Cardiac muscle cell (in vitro differentiated cells and primary cell): ENCODE measurements at regions not wholly inside any gene's neighbourhood (a gene's known extent, or its start where the extent isn't known, plus 50 kb on each side); places are given as distances from the start of the nearest gene placed in this dataset.

ENCODE experiments used
- DNase-seq, 2 donors: peaks; one replicate each; pipeline versions ENCODE4 v3.0.0 to v3.0.0-alpha.2; 2010 to 2017; ENCODE audit warnings: low read depth in 1 of 2, low spot score in 1 of 2
- H3K27ac ChIP-seq: fragments of 200-600 bp; sonication (generic); 2 replicates; pipeline ENCODE4 v1.5.1; 2016
- H3K27me3 ChIP-seq: fragments of 200-600 bp; sonication (generic); 2 replicates; pipeline ENCODE4 v1.6.0; 2016; ENCODE audit warnings: control low read depth
- H3K36me3 ChIP-seq: fragments of 200-600 bp; sonication (generic); 2 replicates; pipeline ENCODE4 v1.5.1; 2016; ENCODE audit warnings: control low read depth
- H3K4me1 ChIP-seq: fragments of 200-600 bp; sonication (generic); 2 replicates; pipeline ENCODE4 v1.8.1; 2017; ENCODE audit warnings: low read depth, mild to moderate bottlenecking, mixed run types
- H3K4me3 ChIP-seq: fragments of 200-600 bp; sonication (generic); 2 replicates; pipeline ENCODE4 v1.5.1; 2016; ENCODE audit warnings: mild to moderate bottlenecking
- H3K9me3 ChIP-seq: fragments of 200-600 bp; sonication (generic); 2 replicates; pipeline ENCODE4 v1.5.1; 2017; ENCODE audit warnings: low read depth, mild to moderate bottlenecking, control low read depth
- CTCF ChIP-seq: IDR thresholded peaks from 2 replicates; pipeline ENCODE4 v1.5.1; 2012; ENCODE audit warnings: low read depth, mild to moderate bottlenecking, low read length

GRCh38 chr11:121944556-121945230 is 171.3 kb downstream of the BLID start:
- no peak overlapping the region for H3K4me3 ChIP-seq
- no peak for DNase-seq
- no peaks in the 10 kb centered on the region for H3K9me3 ChIP-seq
- no peaks in the 10 kb centered on the region for H3K36me3 ChIP-seq
- H3K27ac ChIP-seq: no peak overlapping the region
- H3K4me1 ChIP-seq: no peaks in the 10 kb centered on the region
- TF ChIP-seq CTCF: no peak
- H3K27me3 ChIP-seq: no peaks in the 10 kb centered on the region

- Histone ChIP-seq H3K4me3 (no peak overlapping the region), H3K27ac (no peak overlapping the region), H3K4me1 (no peaks in the 10 kb centered on the region), H3K9me3 (no peaks in the 10 kb centered on the region), H3K36me3 (no peaks in the 10 kb centered on the region), H3K27me3 (no peaks in the 10 kb centered on the region)
- TF ChIP-seq CTCF: no peak
- no peak for DNase-seq
Measured at GRCh38 chr11:121938076-121938475, 177.9 kb downstream of the BLID start.

GRCh38 chr11:121936781-121937447 is 179.1 kb downstream of the BLID start:
- no peaks in the 10 kb centered on the region for H3K36me3 ChIP-seq
- H3K27ac ChIP-seq: no peak overlapping the region
- H3K27me3 ChIP-seq: no peaks in the 10 kb centered on the region
- no peak for TF ChIP-seq CTCF
- H3K9me3 ChIP-seq: no peaks in the 10 kb centered on the region
- peak in 1 of 2 donors; percentile 20 for DNase-seq
- H3K4me1 ChIP-seq: no peaks in the 10 kb centered on the region
- no peak overlapping the region for H3K4me3 ChIP-seq

GRCh38 chr11:121936370-121936769 is 179.6 kb downstream of the BLID start:
- Histone ChIP-seq H3K36me3 (no peaks in the 10 kb centered on the region), H3K27me3 (no peaks in the 10 kb centered on the region), H3K4me3 (no peak overlapping the region), H3K4me1 (no peaks in the 10 kb centered on the region), H3K27ac (no peak overlapping the region), H3K9me3 (no peaks in the 10 kb centered on the region)
- DNase-seq: no peak
- no peak for TF ChIP-seq CTCF

- Histone ChIP-seq H3K4me3 (no peak overlapping the region), H3K27me3 (no peaks in the 10 kb centered on the region), H3K36me3 (no peaks in the 10 kb centered on the region), H3K9me3 (no peaks in the 10 kb centered on the region), H3K27ac (no peak overlapping the region), H3K4me1 (peaks cover 18% of the 10 kb centered on the region)
- TF ChIP-seq CTCF: no peak
- DNase-seq: peak in 1 of 2 donors; percentile 3
Measured at GRCh38 chr11:121933694-121934093, 182.3 kb downstream of the BLID start.
